Activated CD4-positive, alpha-beta T cell treated with anti-CD3 and anti-CD28 coated beads, Interleukin-10, Interleukin-2, amounts not matched to agents 100 ng/mL and 50 ng/mL, durations not matched to agents 16 hours and 8 hours (primary cell): ENCODE measurements at regions not wholly inside any gene's neighbourhood (a gene's known extent, or its start where the extent isn't known, plus 50 kb on each side); places are given as distances from the start of the nearest gene placed in this dataset.

Source experiments
- DNase-seq: peaks from one replicate; pipeline ENCODE4 v3.0.0-alpha.2; 2020

DNA sequence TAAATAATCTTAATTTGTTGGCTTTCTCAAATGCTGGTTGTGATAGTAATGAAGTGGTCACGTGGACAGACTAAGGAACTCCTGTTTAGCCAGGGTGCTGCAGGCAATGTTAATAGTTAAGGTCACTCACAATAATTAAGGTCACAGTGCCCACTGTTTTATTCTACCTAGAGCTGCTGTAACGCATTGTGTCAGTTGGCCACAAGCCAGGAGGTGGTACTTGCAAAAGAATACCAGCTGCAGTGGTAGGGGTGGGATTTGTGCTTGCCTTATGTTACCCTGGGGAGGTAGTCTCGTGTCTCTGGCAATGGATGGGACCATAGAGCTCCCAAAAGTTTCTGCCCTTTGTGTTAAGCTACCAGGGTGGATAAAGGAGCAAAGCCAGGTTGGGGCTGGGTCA, 969.1 kb upstream of the CDH8 start:
- no peak for DNase-seq

DNA sequence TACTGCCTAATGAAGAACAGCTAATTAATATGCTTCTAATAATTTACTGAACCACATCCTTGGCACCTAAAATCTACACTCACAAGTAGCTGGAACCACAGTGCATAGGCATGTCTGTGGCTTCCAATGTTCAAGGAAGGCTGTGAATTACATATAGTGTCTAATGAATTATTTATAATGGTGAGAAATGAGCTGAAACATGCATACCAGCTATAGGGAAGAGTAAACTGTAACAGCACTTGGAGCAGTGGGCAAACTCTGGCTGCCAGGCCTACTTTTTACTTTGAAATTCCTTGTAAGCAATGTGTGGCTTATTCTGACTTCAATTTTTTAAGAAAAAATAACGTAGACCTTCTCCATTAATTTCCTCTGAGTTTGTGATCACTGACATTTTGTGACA, 953.2 kb upstream of the CDH8 start:
- no peak for DNase-seq

GRCh38 chr16:62985722-62986121, 949.5 kb upstream of the CDH8 start:
- DNase-seq, result no peak

- no peak for DNase-seq
These were observed 942.2 kb upstream of the CDH8 start for GRCh38 chr16:62978451-62978850.

- no peak for DNase-seq
These were observed 941.6 kb upstream of the CDH8 start for GRCh38 chr16:62977876-62978275.

- no peak for DNase-seq
These were observed 938.2 kb upstream of the CDH8 start for GRCh38 chr16:62974424-62974823.

DNA sequence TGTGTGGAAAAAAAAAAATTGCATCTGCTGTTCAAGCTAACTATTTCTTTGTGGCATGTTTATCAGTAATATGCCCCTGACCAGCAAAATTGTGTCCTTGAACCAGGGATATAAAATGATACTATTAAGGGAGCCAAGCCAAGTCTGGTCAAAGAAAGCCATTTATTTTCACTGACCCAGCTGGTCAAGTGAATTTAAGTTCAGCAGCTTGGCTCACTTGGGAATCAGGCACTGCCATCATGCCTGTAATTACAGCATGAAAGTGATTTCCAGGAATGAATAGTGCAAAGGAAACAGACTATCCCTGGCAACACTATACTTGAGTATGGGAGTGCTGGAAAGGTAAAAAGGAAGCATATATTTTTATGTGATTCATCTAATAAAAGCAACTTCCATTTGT, 934.6 kb upstream of the CDH8 start:
- DNase-seq, result no peak

GRCh38 chr16:62969711-62970318, 933.6 kb upstream of the CDH8 start:
- DNase-seq, result no peak

DNA sequence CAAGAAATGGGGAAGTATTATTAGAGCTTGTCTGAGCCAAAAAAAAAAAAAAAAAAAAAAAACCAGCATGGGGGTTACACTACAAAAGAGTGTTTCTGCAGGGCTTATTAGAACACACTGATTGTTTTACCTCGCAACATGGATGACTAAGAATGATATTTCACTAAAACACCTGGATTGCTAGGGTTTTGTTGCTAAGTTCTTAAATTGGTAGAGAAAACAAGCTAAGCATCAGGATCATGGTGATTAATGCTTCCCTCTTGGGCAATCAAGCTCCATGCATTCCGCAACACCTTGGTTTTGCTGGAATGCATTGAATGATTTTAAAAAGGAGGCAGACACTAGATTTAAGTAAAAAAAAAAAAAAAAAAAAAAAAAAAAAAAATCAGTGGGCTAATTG, 931.4 kb upstream of the CDH8 start:
- no peak for DNase-seq

DNA sequence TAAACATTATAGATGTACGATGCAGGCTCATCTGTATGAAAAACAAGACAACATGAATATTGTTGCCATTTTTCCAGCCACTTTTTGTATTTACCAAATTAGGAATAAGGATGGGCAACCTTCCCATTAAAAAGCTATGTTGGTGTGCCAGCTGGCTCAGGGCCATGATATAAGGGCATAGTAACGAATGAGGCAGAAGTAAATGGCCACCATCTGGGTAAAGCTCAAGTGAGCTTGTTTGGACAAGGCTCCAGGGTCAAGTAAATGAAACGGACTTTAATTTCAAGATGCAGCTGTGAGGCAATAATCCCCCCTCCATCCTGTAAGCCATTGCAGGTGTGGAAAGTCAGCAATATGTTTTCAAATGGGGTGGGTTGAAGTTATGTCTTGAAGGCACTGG, 930.9 kb upstream of the CDH8 start:
- no peak for DNase-seq

DNA sequence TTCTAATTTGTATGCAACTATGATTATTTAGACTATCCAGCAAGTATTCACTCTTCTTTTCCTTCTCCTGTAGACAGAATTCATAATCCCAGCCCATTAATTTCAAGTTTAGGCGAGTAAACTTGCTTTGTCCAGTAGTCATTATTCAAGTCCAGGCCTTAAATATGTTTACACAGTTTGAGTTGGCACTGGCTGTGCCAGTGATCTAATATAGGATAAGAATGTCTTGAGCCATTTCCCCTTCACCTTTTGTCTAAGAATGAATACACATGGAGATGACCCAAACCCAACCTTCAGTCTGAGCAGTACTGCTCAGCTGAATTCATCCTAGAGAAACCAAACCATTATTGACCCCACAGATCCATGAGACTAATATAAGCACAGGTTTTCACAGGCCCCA, 930.4 kb upstream of the CDH8 start:
- no peak for DNase-seq

GRCh38 chr16:62965831-62966230, 929.6 kb upstream of the CDH8 start:
- DNase-seq, result no peak

- no peak for DNase-seq
These were observed 927.6 kb upstream of the CDH8 start for GRCh38 chr16:62963846-62964245.

- DNase-seq, result no peak
These were observed 918.8 kb upstream of the CDH8 start for GRCh38 chr16:62955033-62955349.

- no peak for DNase-seq
These were observed 918.1 kb upstream of the CDH8 start for GRCh38 chr16:62954144-62955032.

DNA sequence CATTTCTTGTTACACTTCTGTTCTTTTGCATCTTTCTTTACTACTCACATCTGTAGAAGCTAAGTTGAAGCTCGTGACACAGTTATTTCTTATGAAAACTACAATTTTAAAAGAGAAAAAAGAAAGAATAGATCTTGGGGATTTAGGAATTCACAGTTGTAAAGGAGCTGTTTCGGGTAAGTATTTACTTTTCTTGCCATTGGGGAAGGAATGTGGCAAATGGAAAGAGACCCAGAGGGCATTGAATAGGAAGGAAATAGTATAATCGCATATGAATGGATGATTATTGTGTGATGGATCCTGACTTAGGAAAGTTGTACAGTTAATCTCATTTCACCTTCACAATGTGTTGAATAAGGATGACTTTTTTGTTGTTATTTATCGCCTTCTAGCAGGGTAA, 914.1 kb upstream of the CDH8 start:
- no peak for DNase-seq

- no peak for DNase-seq
These were observed 904.3 kb upstream of the CDH8 start for GRCh38 chr16:62940569-62940968.

DNA sequence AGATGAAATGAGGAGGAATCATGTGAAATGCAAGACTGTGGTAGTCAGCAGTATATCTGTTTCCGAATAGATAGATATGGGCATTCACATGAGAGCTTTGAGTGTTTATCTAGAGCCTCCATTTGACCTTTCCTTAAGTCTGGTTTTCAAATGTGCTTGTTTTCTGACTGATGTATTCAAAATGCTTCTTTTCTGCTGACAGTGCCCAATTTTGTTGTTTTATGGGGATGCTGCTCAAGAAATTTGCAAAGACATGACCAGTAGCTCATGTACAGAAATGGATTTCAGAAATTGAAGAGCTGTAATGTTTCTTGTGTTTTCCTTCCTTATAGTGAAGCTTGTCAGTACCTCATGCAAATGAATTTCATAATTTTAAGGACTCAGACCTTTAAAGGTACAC, 903.4 kb upstream of the CDH8 start:
- no peak for DNase-seq

DNA sequence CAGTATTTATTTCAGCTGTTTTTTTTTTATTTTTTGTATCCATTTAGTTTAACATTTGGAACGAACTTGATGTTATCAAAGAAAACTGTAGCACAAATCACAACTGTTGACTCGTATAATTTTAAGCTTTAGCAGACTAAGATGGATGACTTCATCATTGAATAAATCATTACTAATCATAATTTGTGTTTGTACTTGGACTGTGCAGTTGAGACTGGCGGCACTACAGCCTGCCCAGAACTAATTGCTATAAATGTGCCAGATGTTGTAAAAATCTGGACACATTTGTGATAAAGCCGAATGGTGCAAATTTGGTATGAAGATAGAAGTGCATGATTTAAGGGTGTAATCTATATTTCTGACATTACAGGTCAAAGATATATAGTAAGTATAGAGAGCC, 897.7 kb upstream of the CDH8 start:
- DNase-seq, result no peak

- DNase-seq, result no peak
These were observed 893.4 kb upstream of the CDH8 start for GRCh38 chr16:62929593-62929992.

GRCh38 chr16:62927122-62927521, 890.9 kb upstream of the CDH8 start:
- no peak for DNase-seq

- no peak for DNase-seq
These were observed 890.0 kb upstream of the CDH8 start for GRCh38 chr16:62926121-62926801.

GRCh38 chr16:62921904-62922303, 885.7 kb upstream of the CDH8 start:
- no peak for DNase-seq

DNA sequence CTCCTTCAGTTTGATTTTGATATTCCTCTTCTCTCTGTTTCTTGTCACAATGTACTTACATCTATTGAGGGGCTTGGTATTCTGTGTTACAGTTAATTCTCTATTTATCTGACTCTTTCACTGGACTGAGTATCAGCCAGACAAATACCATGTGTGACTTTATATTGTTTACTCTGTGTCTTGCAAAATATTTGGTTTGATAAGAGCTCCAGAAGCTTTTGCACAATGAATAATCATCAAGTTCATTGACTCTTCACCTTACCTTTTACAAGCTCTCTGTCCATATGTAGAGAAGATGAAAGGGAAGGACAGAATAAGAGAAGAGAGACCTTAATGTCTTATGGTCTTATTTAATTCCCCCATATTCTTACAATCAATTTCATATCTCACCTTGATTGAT, 877.7 kb upstream of the CDH8 start:
- DNase-seq, result no peak
